H9 (cell line): ENCODE measurements at regions not wholly inside any gene's neighbourhood (a gene's known extent, or its start where the extent isn't known, plus 50 kb on each side); places are given as distances from the start of the nearest gene placed in this dataset.

Source experiments
- DNase-seq: peaks from one replicate; pipeline ENCODE4 v3.0.0-alpha.2; 2017
- H2AFZ ChIP-seq: one replicate; pipeline ENCODE4 v1.6.1; 2013; ENCODE audit warnings: mild to moderate bottlenecking, low read length, control low read depth, moderate library complexity
- H2AK5ac ChIP-seq: 2 replicates; pipeline ENCODE4 v1.6.1; 2013; ENCODE audit warnings: low read length, control low read depth, mixed read lengths; ENCODE audit not compliant: insufficient read length
- H2BK120ac ChIP-seq: one replicate; pipeline ENCODE4 v1.6.1; 2013; ENCODE audit warnings: low read depth, mild to moderate bottlenecking, low read length, control low read depth, inconsistent platforms; ENCODE audit not compliant: poor library complexity, severe bottlenecking
- H2BK12ac ChIP-seq: 2 replicates; pipeline ENCODE4 v1.6.1; 2013; ENCODE audit warnings: low read length, control low read depth, mixed read lengths, low read depth; ENCODE audit not compliant: insufficient read length
- H2BK15ac ChIP-seq: 2 replicates; pipeline ENCODE4 v1.6.1; 2013; ENCODE audit warnings: low read depth, low read length, control low read depth
- H2BK20ac ChIP-seq: one replicate; pipeline ENCODE4 v1.6.1; 2013; ENCODE audit warnings: low read depth, mild to moderate bottlenecking, low read length, control low read depth, inconsistent platforms; ENCODE audit not compliant: poor library complexity, severe bottlenecking
- H2BK5ac ChIP-seq: 2 replicates; pipeline ENCODE4 v1.6.1; 2013; ENCODE audit warnings: low read length, control low read depth, mixed read lengths; ENCODE audit not compliant: insufficient read length
- H3K14ac ChIP-seq: 2 replicates; pipeline ENCODE4 v1.6.1; 2013; ENCODE audit warnings: low read length, control low read depth; ENCODE audit not compliant: insufficient read depth
- H3K18ac ChIP-seq: 2 replicates; pipeline ENCODE4 v1.6.1; 2013; ENCODE audit warnings: low read depth, mild to moderate bottlenecking, mixed read lengths, low read length, control low read depth; ENCODE audit not compliant: insufficient read length
- H3K23ac ChIP-seq: 2 replicates; pipeline ENCODE4 v1.6.1; 2013; ENCODE audit warnings: low read length, control low read depth, mixed read lengths, low read depth; ENCODE audit not compliant: insufficient read length
- H3K23me2 ChIP-seq: 2 replicates; pipeline ENCODE4 v1.6.1; 2013; ENCODE audit warnings: low read depth, mild to moderate bottlenecking, mixed read lengths, low read length, control low read depth; ENCODE audit not compliant: insufficient read length, poor library complexity, severe bottlenecking
- H3K27ac ChIP-seq: 2 replicates; pipeline ENCODE4 v1.5.1; 2013; ENCODE audit warnings: low read length, control low read depth, mixed read lengths, low read depth; ENCODE audit not compliant: insufficient read length
- H3K27me3 ChIP-seq: 2 replicates; pipeline ENCODE4 v1.6.1; 2013; ENCODE audit warnings: low read length, control low read depth, inconsistent platforms; ENCODE audit not compliant: insufficient read depth
- H3K4ac ChIP-seq: 2 replicates; pipeline ENCODE4 v1.6.1; 2013; ENCODE audit warnings: low read depth, mild to moderate bottlenecking, control low read depth, inconsistent platforms, low read length, moderate library complexity
- H3K4me1 ChIP-seq: 2 replicates; pipeline ENCODE4 v1.6.1; 2013; ENCODE audit warnings: low read length, control low read depth, inconsistent platforms; ENCODE audit not compliant: insufficient read depth
- H3K4me2 ChIP-seq: 2 replicates; pipeline ENCODE4 v1.6.1; 2013; ENCODE audit warnings: low read length, control low read depth, mixed read lengths; ENCODE audit not compliant: insufficient read length, insufficient read depth
- H3K56ac ChIP-seq: 2 replicates; pipeline ENCODE4 v1.6.1; 2013; ENCODE audit warnings: low read depth, mild to moderate bottlenecking, mixed read lengths, low read length, control low read depth; ENCODE audit not compliant: insufficient read length
- H3K79me1 ChIP-seq: 2 replicates; pipeline ENCODE4 v1.6.1; 2013; ENCODE audit warnings: low read depth, mild to moderate bottlenecking, moderate library complexity, low read length, control low read depth, inconsistent platforms; ENCODE audit not compliant: insufficient read depth, poor library complexity, severe bottlenecking
- H3K79me2 ChIP-seq: 2 replicates; pipeline ENCODE4 v1.6.1; 2013; ENCODE audit warnings: low read length, control low read depth, inconsistent platforms; ENCODE audit not compliant: insufficient read depth
- H3K9ac ChIP-seq: 2 replicates; pipeline ENCODE4 v1.6.1; 2013; ENCODE audit warnings: low read length, control low read depth, mixed read lengths; ENCODE audit not compliant: insufficient read length; ENCODE audit errors: extremely low read depth
- H3K9me3 ChIP-seq: one replicate; pipeline ENCODE4 v1.6.1; 2013; ENCODE audit warnings: low read depth, low read length, inconsistent platforms; ENCODE audit not compliant: control insufficient read depth
- H3T11ph ChIP-seq: one replicate; pipeline ENCODE4 v1.6.1; 2013; ENCODE audit warnings: mild to moderate bottlenecking, low read length, control low read depth, inconsistent platforms
- H4K20me1 ChIP-seq: one replicate; pipeline ENCODE4 v1.6.1; 2013; ENCODE audit not compliant: control insufficient read depth, insufficient read length, insufficient read depth
- H4K5ac ChIP-seq: 2 replicates; pipeline ENCODE4 v1.6.1; 2013; ENCODE audit warnings: low read depth, mild to moderate bottlenecking, mixed read lengths, low read length, control low read depth; ENCODE audit not compliant: insufficient read length
- H4K8ac ChIP-seq: replicated peaks from 2 replicates; pipeline ENCODE4 v1.6.1; 2013; ENCODE audit warnings: low read length, control low read depth, mixed read lengths, low read depth; ENCODE audit not compliant: insufficient read length
- H4K91ac ChIP-seq: 2 replicates; pipeline ENCODE4 v1.6.1; 2013; ENCODE audit warnings: low read depth, mild to moderate bottlenecking, moderate library complexity, mixed read lengths, low read length, control low read depth; ENCODE audit not compliant: insufficient read length
- H3K27ac Mint-ChIP-seq, 3 experiments: 2 replicates in 2 of 3; 3 replicates in 1 of 3; pipeline ENCODE4 v1.8.0; 2020 to 2021; ENCODE audit warnings: mixed read lengths in 3 of 3, mild to moderate bottlenecking in 1 of 3, moderate library complexity in 1 of 3
- H3K27me3 Mint-ChIP-seq: 2 replicates; pipeline ENCODE4 v1.8.0; 2021; ENCODE audit warnings: low read depth, mild to moderate bottlenecking, moderate library complexity, mixed read lengths
- H3K36me3 Mint-ChIP-seq, 3 experiments: 2 replicates in 2 of 3; 3 replicates in 1 of 3; pipeline ENCODE4 v1.8.0; 2020 to 2021; ENCODE audit warnings: low read depth in 3 of 3, mixed read lengths in 3 of 3; ENCODE audit not compliant: insufficient read depth in 1 of 3
- H3K4me1 Mint-ChIP-seq, 2 experiments: 2 replicates each; pipeline ENCODE4 v1.8.0; 2020; ENCODE audit warnings: mixed read lengths in 2 of 2
- H3K4me3 Mint-ChIP-seq, 2 experiments: 2 replicates in 1 of 2; 3 replicates in 1 of 2; pipeline ENCODE4 v1.8.0; 2020 to 2021; ENCODE audit warnings: mild to moderate bottlenecking in 2 of 2, mixed read lengths in 2 of 2, moderate library complexity in 1 of 2
- H3K9me3 Mint-ChIP-seq, 2 experiments: 2 replicates in 1 of 2; 3 replicates in 1 of 2; pipeline ENCODE4 v1.8.0; 2020; ENCODE audit warnings: mild to moderate bottlenecking in 2 of 2, mixed read lengths in 2 of 2, moderate library complexity in 1 of 2
- CTCF ChIP-seq: fragments of 200-600 bp; sonication (generic); conservative IDR thresholded peaks from 3 replicates; pipeline ENCODE4 v1.8.0; 2021; ENCODE audit warnings: antibody characterized with exemption, mild to moderate bottlenecking
- WGBS: extraction: QIAGEN DNeasy Blood & Tissue Kit; methylation state at CpG from one replicate; pipeline ENCODE4 v1.1.7; 2013; ENCODE audit warnings: missing lambda C conversion rate, low lambda C conversion rate, mixed read lengths; ENCODE audit not compliant: insufficient read length; ENCODE audit errors: extremely low coverage; 5-methylcytosine and 5-hydroxymethylcytosine counted together

DNA sequence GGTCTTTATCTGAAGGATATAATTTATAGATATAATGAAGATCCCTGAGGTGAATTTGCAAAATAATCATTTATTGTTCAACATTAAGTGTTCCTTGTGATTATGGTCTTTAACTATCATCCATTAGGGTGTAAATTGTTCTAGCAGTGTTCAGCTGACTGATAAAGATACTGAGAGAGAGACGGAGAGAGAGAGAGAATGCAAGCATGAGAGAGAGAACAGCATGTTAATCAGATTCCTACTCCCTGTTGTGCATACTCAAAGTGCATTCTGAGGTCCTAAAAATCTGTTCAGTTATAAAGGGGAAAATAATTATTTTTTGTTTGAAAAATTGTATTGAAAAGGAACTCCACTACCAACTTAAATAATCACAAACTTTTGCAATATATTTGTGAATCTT, 271.0 kb upstream of the CBLB start:
- H2AK5ac ChIP-seq, result no peak overlapping the region
- Mint-ChIP-seq H3K4me3 (no peak overlapping the region), H3K36me3 (peaks cover 0 to 7% (median 6%) of the 10 kb centered on the region in 3 experiments; a peak in 4 of 7 replicates), H3K27me3 (no peaks in the 10 kb centered on the region), H3K9me3 (peaks cover 7 to 8% of the 10 kb centered on the region in 2 experiments; a peak in 4 of 5 replicates), H3K4me1 (peaks cover 11 to 13% of the 10 kb centered on the region in 2 experiments), H3K27ac (no peak overlapping the region)
- no peaks in the 10 kb centered on the region for H3K27me3 ChIP-seq
- no peak overlapping the region for H3K4ac ChIP-seq
- H3K79me2 ChIP-seq, result no peaks in the 10 kb centered on the region
- no peak overlapping the region for H3K56ac ChIP-seq
- H2BK120ac ChIP-seq, result no peak overlapping the region
- no peak overlapping the region for H3K27ac ChIP-seq
- H4K8ac ChIP-seq, result no peak overlapping the region
- no peak overlapping the region for H2BK20ac ChIP-seq
- H4K5ac ChIP-seq, result no peak overlapping the region
- WGBS, result no CpG with 5 or more reads among the region's 1 CpG
- H3K4me1 ChIP-seq, result no peaks in the 10 kb centered on the region; the same call in 1 of the 2 replicates
- DNase-seq, result no peak
- H3K79me1 ChIP-seq, result no peaks in the 10 kb centered on the region
- H4K20me1 ChIP-seq, result no peaks in the 10 kb centered on the region
- no peak overlapping the region for H2BK12ac ChIP-seq
- no peak overlapping the region for H2BK5ac ChIP-seq
- H3T11ph ChIP-seq, result no peak overlapping the region
- no peak for TF ChIP-seq CTCF
- no peak overlapping the region for H3K18ac ChIP-seq
- H2BK15ac ChIP-seq, result no peak overlapping the region
- no peaks in the 10 kb centered on the region for H3K9me3 ChIP-seq
- no peak overlapping the region for H2AFZ ChIP-seq
- no peak overlapping the region for H3K23ac ChIP-seq
- no peak overlapping the region for H3K9ac ChIP-seq
- H3K4me2 ChIP-seq, result no peak overlapping the region
- H4K91ac ChIP-seq, result no peak overlapping the region
- H3K23me2 ChIP-seq, result no peaks in the 10 kb centered on the region
- no peak overlapping the region for H3K14ac ChIP-seq
